GM19328 (cell line): ENCODE measurements at regions not wholly inside any gene's neighbourhood (a gene's known extent, or its start where the extent isn't known, plus 50 kb on each side); places are given as distances from the start of the nearest gene placed in this dataset.

Experiments used
- ATAC-seq: cut with Tn5 transposase; IDR thresholded peaks from one replicate; pipeline ENCODE4 v1.9.1; 2021; ENCODE audit warnings: mild to moderate bottlenecking, moderate library complexity; ENCODE audit not compliant: unreplicated experiment

GRCh38 chr5:74026310-74026709, 400.3 kb downstream of the ARHGEF28 start:
- ATAC-seq, result no peak

GRCh38 chr5:74021126-74021525, 395.1 kb downstream of the ARHGEF28 start:
- no peak for ATAC-seq

- no peak for ATAC-seq
These were observed 394.5 kb downstream of the ARHGEF28 start for GRCh38 chr5:74020503-74020902.

GRCh38 chr5:74019923-74020322, 393.9 kb downstream of the ARHGEF28 start:
- no peak for ATAC-seq

- ATAC-seq, result no peak
These were observed 391.8 kb downstream of the ARHGEF28 start for GRCh38 chr5:74017786-74018211.

GRCh38 chr5:74017112-74017511, 391.1 kb downstream of the ARHGEF28 start:
- ATAC-seq, result no peak

- no peak for ATAC-seq
These were observed 390.4 kb downstream of the ARHGEF28 start for GRCh38 chr5:74016373-74016772.

- no peak for ATAC-seq
These were observed 389.7 kb downstream of the ARHGEF28 start for GRCh38 chr5:74015716-74016115.

GRCh38 chr5:74013222-74013621, 387.2 kb downstream of the ARHGEF28 start:
- no peak for ATAC-seq

- ATAC-seq, result no peak
These were observed 383.5 kb downstream of the ARHGEF28 start for GRCh38 chr5:74009502-74009901.

- no peak for ATAC-seq
These were observed 381.2 kb downstream of the ARHGEF28 start for GRCh38 chr5:74007193-74007592.

- ATAC-seq, result no peak
These were observed 373.3 kb downstream of the ARHGEF28 start for GRCh38 chr5:73999297-73999696.

GRCh38 chr5:73998489-73998888, 372.5 kb downstream of the ARHGEF28 start:
- no peak for ATAC-seq

GRCh38 chr5:73997960-73998359, 372.0 kb downstream of the ARHGEF28 start:
- no peak for ATAC-seq

- ATAC-seq, result no peak
These were observed 370.3 kb downstream of the ARHGEF28 start for GRCh38 chr5:73996151-73996755.

- ATAC-seq, result no peak
These were observed 369.0 kb downstream of the ARHGEF28 start for GRCh38 chr5:73994963-73995362.
